ENCODE measurements at regions not wholly inside any gene's neighbourhood (a gene's known extent, or its start where the extent isn't known, plus 50 kb on each side); places are given as distances from the start of the nearest gene placed in this dataset.

GRCh38 chr9:7894231-7894630, 94.7 kb upstream of the DMAC1 start:
- TF ChIP-seq POLR2A (IDR thresholded peaks at IDR 0.05), result no peak
- TF ChIP-seq CTCF (IDR thresholded peaks at IDR 0.05), result no peak

Data from adrenal gland (tissue), 5 donors.